OCI-LY3 (cell line): ENCODE measurements at regions not wholly inside any gene's neighbourhood (a gene's known extent, or its start where the extent isn't known, plus 50 kb on each side); places are given as distances from the start of the nearest gene placed in this dataset.

ENCODE experiments used
- EZH2phosphoT487 ChIP-seq: fragments of 200-600 bp; shearing (Covaris generic); IDR thresholded peaks from 2 replicates; pipeline ENCODE4 v1.6.1; 2018; ENCODE audit warnings: antibody characterized with exemption, mixed run types, low read depth
- TF ChIP-seq, protein P1 (sequence below): fragments of 200-600, 300-600 bp; sonication (generic); IDR thresholded peaks from 2 replicates; pipeline ENCODE4 v1.5.1; 2014; ENCODE audit warnings: antibody characterized with exemption, low read length, low read depth

DNA sequence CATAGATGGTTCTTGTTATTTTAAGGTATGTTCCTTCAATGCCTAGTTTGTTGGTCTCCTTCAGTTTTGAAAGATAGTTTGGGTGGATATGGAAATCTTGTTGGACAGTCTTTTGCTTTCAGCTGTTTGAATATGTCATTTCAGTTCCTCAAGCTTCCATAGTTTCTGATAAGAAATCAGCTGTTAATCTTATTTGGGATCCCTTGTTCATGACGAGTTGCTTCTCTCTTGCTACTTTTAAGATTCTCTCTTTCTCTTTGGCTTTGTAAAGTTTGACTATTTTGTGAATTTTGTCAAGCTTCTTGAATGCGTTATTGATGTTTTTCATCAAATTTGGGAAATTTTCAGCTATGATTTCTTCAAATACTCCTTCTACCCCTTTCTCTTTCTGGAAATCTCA, 129.5 kb downstream of the GNL3L start:
- TF ChIP-seq, protein P1, sequence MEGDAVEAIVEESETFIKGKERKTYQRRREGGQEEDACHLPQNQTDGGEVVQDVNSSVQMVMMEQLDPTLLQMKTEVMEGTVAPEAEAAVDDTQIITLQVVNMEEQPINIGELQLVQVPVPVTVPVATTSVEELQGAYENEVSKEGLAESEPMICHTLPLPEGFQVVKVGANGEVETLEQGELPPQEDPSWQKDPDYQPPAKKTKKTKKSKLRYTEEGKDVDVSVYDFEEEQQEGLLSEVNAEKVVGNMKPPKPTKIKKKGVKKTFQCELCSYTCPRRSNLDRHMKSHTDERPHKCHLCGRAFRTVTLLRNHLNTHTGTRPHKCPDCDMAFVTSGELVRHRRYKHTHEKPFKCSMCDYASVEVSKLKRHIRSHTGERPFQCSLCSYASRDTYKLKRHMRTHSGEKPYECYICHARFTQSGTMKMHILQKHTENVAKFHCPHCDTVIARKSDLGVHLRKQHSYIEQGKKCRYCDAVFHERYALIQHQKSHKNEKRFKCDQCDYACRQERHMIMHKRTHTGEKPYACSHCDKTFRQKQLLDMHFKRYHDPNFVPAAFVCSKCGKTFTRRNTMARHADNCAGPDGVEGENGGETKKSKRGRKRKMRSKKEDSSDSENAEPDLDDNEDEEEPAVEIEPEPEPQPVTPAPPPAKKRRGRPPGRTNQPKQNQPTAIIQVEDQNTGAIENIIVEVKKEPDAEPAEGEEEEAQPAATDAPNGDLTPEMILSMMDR = no peak
- no peak for TF ChIP-seq EZH2phosphoT487
